Lung (tissue), 11 donors: ENCODE measurements at regions not wholly inside any gene's neighbourhood (a gene's known extent, or its start where the extent isn't known, plus 50 kb on each side); places are given as distances from the start of the nearest gene placed in this dataset.
A peak's percentile ranks its signal among the peaks of the same experiment; 100 is the strongest.

Experiments
- ATAC-seq: fragments of 200-7000 bp; cut with Tn5 transposase; one replicate; pipeline ENCODE4 v1.9.1; 2020; ENCODE audit warnings: moderate number of reproducible peaks; ENCODE audit not compliant: insufficient read depth, low FRiP score
- DNase-seq, 3 donors: peaks; one replicate each; pipeline ENCODE4 v3.0.0-alpha.2; 2013 to 2017
- H3K27ac ChIP-seq, 2 donors: one replicate each; pipeline ENCODE4 v1.5.1; 2013; ENCODE audit warnings: mild to moderate bottlenecking in 2 of 2, moderate library complexity in 2 of 2, control low read depth in 1 of 2, inconsistent platforms in 1 of 2, low read depth in 1 of 2, low read length in 1 of 2
- H3K27me3 ChIP-seq, 3 donors: one replicate each; pipeline ENCODE4 v1.5.1; 2013; ENCODE audit warnings: low read length in 2 of 3; ENCODE audit not compliant: control insufficient read depth in 3 of 3, insufficient read depth in 3 of 3
- H3K36me3 ChIP-seq, 4 donors: one replicate each; pipeline ENCODE4 v1.5.1; 2013; ENCODE audit warnings: low read length in 4 of 4, mild to moderate bottlenecking in 1 of 4, moderate library complexity in 1 of 4; ENCODE audit not compliant: control insufficient read depth in 4 of 4, insufficient read depth in 4 of 4
- H3K4me1 ChIP-seq, 5 donors: one replicate each; pipeline ENCODE4 v1.5.1; 2013; ENCODE audit warnings: low read length in 5 of 5, mild to moderate bottlenecking in 2 of 5, moderate library complexity in 1 of 5; ENCODE audit not compliant: control insufficient read depth in 5 of 5, insufficient read depth in 5 of 5
- H3K4me3 ChIP-seq: one replicate; pipeline ENCODE4 v1.5.1; 2013; ENCODE audit warnings: mild to moderate bottlenecking, control low read depth, moderate library complexity
- H3K9ac ChIP-seq, 2 donors: one replicate each; pipeline ENCODE4 v1.5.1; 2013; ENCODE audit warnings: low read length in 2 of 2, control low read depth in 1 of 2; ENCODE audit not compliant: insufficient read depth in 1 of 2
- H3K9me3 ChIP-seq, 4 donors: one replicate each; pipeline ENCODE4 v1.5.1; 2013; ENCODE audit warnings: low read length in 3 of 4, mild to moderate bottlenecking in 1 of 4, moderate library complexity in 1 of 4; ENCODE audit not compliant: control insufficient read depth in 4 of 4, insufficient read depth in 3 of 4
- CTCF ChIP-seq: IDR thresholded peaks from 2 replicates; pipeline ENCODE4 v1.5.1; 2012; ENCODE audit warnings: mild to moderate bottlenecking; ENCODE audit errors: control extremely low read depth, extremely low read depth
- WGBS, 2 donors: extraction: QIAGEN DNeasy Blood & Tissue Kit; methylation state at CpG; one replicate each; pipeline ENCODE4 v1.1.7; 2013; 5-methylcytosine and 5-hydroxymethylcytosine counted together
- donor health status: control.
- donor health status: control.
- donor health status: Bipolar disorder and iron deficiency.
- donor health status: healthy.
- donor health status: DM: yes; HTN: yes; CAD: no.

GRCh38 chr5:135212361-135213026 is 178.5 kb upstream of the PITX1 start:
- Histone ChIP-seq H3K9me3 (no peaks in the 10 kb centered on the region), H3K27ac (no peak overlapping the region), H3K4me3 (no peak overlapping the region), H3K9ac (no peak overlapping the region), H3K4me1 (peaks cover 0 to 57% (median 8%) of the 10 kb centered on the region in 5 donors), H3K36me3 (no peaks in the 10 kb centered on the region), H3K27me3 (no peaks in the 10 kb centered on the region)
- peak; percentile 10 to 38 (median 27) for DNase-seq
- 65 to 72% methylated on average over 10 of the region's 10 CpGs for WGBS, 2 donors
- no peak for ATAC-seq
- no peak for TF ChIP-seq CTCF

- Histone ChIP-seq H3K27me3 (no peaks in the 10 kb centered on the region), H3K4me3 (no peak overlapping the region), H3K36me3 (no peaks in the 10 kb centered on the region), H3K9me3 (no peaks in the 10 kb centered on the region), H3K27ac (no peak overlapping the region), H3K4me1 (peaks cover 0 to 61% (median 8%) of the 10 kb centered on the region in 5 donors), H3K9ac (no peak overlapping the region)
- no peak for TF ChIP-seq CTCF
- DNase-seq (peak; percentile 11 to 45 (median 45)), ATAC-seq (no peak)
- 46 to 63% methylated on average over 2 of the region's 2 CpGs for WGBS, 2 donors
Measured at GRCh38 chr5:135211791-135212190, 177.8 kb upstream of the PITX1 start.

GRCh38 chr5:135211083-135211790 is 177.2 kb upstream of the PITX1 start:
- H3K9ac ChIP-seq = no peak overlapping the region
- no peaks in the 10 kb centered on the region for H3K36me3 ChIP-seq
- DNase-seq (peak in 2 of 3 donors; percentile 6 to 14), ATAC-seq (no peak)
- H3K4me3 ChIP-seq = no peak overlapping the region
- TF ChIP-seq CTCF = no peak
- H3K27me3 ChIP-seq = no peaks in the 10 kb centered on the region
- no peak overlapping the region for H3K27ac ChIP-seq
- peaks cover 0 to 61% (median 8%) of the 10 kb centered on the region in 5 donors for H3K4me1 ChIP-seq
- H3K9me3 ChIP-seq = no peaks in the 10 kb centered on the region
- 85 to 88% methylated on average over 9 of the region's 9 CpGs for WGBS, 2 donors
